Ramos (cell line): ENCODE measurements at regions not wholly inside any gene's neighbourhood (a gene's known extent, or its start where the extent isn't known, plus 50 kb on each side); places are given as distances from the start of the nearest gene placed in this dataset.
"Not testable (repeated sequence)": the region's sequence is repeated elsewhere in the genome, so short reads cannot be mapped to it uniquely, and the experiment has no call there.

ENCODE experiments used
- in situ Hi-C: fragments of 300-500 bp; cut with MboI; formaldehyde crosslinking; loops from one replicate; pipeline ENCODE4 v1.14.3; 2022; ENCODE audit warnings: low sequenced_read_pairs; ENCODE audit not compliant: unreplicated experiment

GRCh38 chr4:108425988-108426387 is 194.4 kb upstream of the RPL34 start:
- in situ Hi-C loops = no loop called here

GRCh38 chr4:108417923-108418322 is 202.5 kb upstream of the RPL34 start:
- in situ Hi-C loops = no loop called here

- in situ Hi-C loops = no loop called here
Measured at GRCh38 chr4:108416831-108417230, 203.5 kb upstream of the RPL34 start.

GRCh38 chr4:108415389-108415788 is 205.0 kb upstream of the RPL34 start:
- in situ Hi-C loops = no loop called here

GRCh38 chr4:108411836-108412235 is 208.5 kb upstream of the RPL34 start:
- in situ Hi-C loops = no loop called here

- in situ Hi-C loops = not testable (repeated sequence)
Measured at GRCh38 chr4:108409691-108410090, 210.7 kb upstream of the RPL34 start.

- in situ Hi-C loops = no loop called here
Measured at GRCh38 chr4:108405586-108405985, 214.8 kb upstream of the RPL34 start.

- in situ Hi-C loops = no loop called here
Measured at GRCh38 chr4:108400309-108400708, 220.1 kb upstream of the RPL34 start.

- in situ Hi-C loops = no loop called here
Measured at GRCh38 chr4:108399610-108400265, 220.6 kb upstream of the RPL34 start.

GRCh38 chr4:108398836-108399235 is 221.5 kb upstream of the RPL34 start:
- in situ Hi-C loops = no loop called here

GRCh38 chr4:108398316-108398715 is 222.1 kb upstream of the RPL34 start:
- in situ Hi-C loops = no loop called here

GRCh38 chr4:108397850-108398249 is 222.5 kb upstream of the RPL34 start:
- in situ Hi-C loops = no loop called here

- in situ Hi-C loops = no loop called here
Measured at GRCh38 chr4:108396900-108397497, 223.4 kb upstream of the RPL34 start.

GRCh38 chr4:108395786-108396185 is 224.6 kb upstream of the RPL34 start:
- in situ Hi-C loops = no loop called here

GRCh38 chr4:108393890-108394472 is 225.2 kb upstream of the LEF1 start:
- in situ Hi-C loops = no loop called here

- in situ Hi-C loops = no loop called here
Measured at GRCh38 chr4:108391701-108392455, 223.1 kb upstream of the LEF1 start.

GRCh38 chr4:108385076-108385475 is 216.3 kb upstream of the LEF1 start:
- in situ Hi-C loops = no loop called here

GRCh38 chr4:108384544-108384943 is 215.8 kb upstream of the LEF1 start:
- in situ Hi-C loops = no loop called here

GRCh38 chr4:108383157-108383556 is 214.4 kb upstream of the LEF1 start:
- in situ Hi-C loops = no loop called here

- in situ Hi-C loops = no loop called here
Measured at GRCh38 chr4:108382751-108383150, 214.0 kb upstream of the LEF1 start.

- in situ Hi-C loops = no loop called here
Measured at GRCh38 chr4:108378164-108378563, 209.4 kb upstream of the LEF1 start.
